WTC11 (cell line): ENCODE measurements at regions not wholly inside any gene's neighbourhood (a gene's known extent, or its start where the extent isn't known, plus 50 kb on each side); places are given as distances from the start of the nearest gene placed in this dataset.
"Not testable (repeated sequence)": the region's sequence is repeated elsewhere in the genome, so short reads cannot be mapped to it uniquely, and the experiment has no call there.

Source experiments
- ATAC-seq: fragments of 200-7000 bp; cut with Tn5 transposase; 2 replicates; pipeline ENCODE4 v1.10.0; 2021; ENCODE audit warnings: mild to moderate bottlenecking, moderate library complexity
- CTCF ChIA-PET: fragments of 300-600 bp; sonication (Branson Sonifier 250); formaldehyde crosslinking; loops from one replicate; lab custom pipeline; 2021; ENCODE audit warnings: antibody characterized with exemption; lab: Charles Lee
- POLR2A ChIA-PET: fragments of 350-600 bp; sonication (Branson Sonifier 250); formaldehyde crosslinking; loops from one replicate; lab custom pipeline; 2021; ENCODE audit warnings: antibody characterized with exemption; lab: Charles Lee
- DNase-seq: peaks from one replicate; pipeline ENCODE4 v3.0.0; 2021; ENCODE audit warnings: low spot score
- H3K27ac Mint-ChIP-seq: 2 replicates; pipeline ENCODE4 v1.8.0; 2021; ENCODE audit warnings: mixed read lengths
- H3K27me3 Mint-ChIP-seq: 2 replicates; pipeline ENCODE4 v1.8.0; 2021; ENCODE audit warnings: low read depth, mild to moderate bottlenecking, moderate library complexity, mixed read lengths
- H3K36me3 Mint-ChIP-seq: 2 replicates; pipeline ENCODE4 v1.8.0; 2021; ENCODE audit warnings: mixed read lengths
- H3K4me1 Mint-ChIP-seq: 2 replicates; pipeline ENCODE4 v1.8.0; 2022; ENCODE audit warnings: mixed read lengths
- H3K4me3 Mint-ChIP-seq: 2 replicates; pipeline ENCODE4 v1.8.0; 2021; ENCODE audit warnings: mild to moderate bottlenecking, moderate library complexity, mixed read lengths
- H3K9me3 Mint-ChIP-seq: 2 replicates; pipeline ENCODE4 v1.8.0; 2021; ENCODE audit warnings: mixed read lengths
- EMX1 ChIP-seq: fragments of 250-450 bp; sonication (Bioruptor Pico); IDR thresholded peaks from 2 replicates; pipeline ENCODE4 v1.8.0; 2021; ENCODE audit warnings: mild to moderate bottlenecking
- GABPB1 ChIP-seq: sonication (generic); formaldehyde crosslinking; IDR thresholded peaks from 2 replicates; pipeline ENCODE4 v1.8.1; 2023; ENCODE audit warnings: mild to moderate bottlenecking, missing genetic modification reagents
- GRHL2 ChIP-seq: fragments of 250-450 bp; sonication (Bioruptor Pico); IDR thresholded peaks from 2 replicates; pipeline ENCODE4 v1.8.0; 2022; ENCODE audit warnings: mild to moderate bottlenecking, moderate library complexity; ENCODE audit not compliant: insufficient replicate concordance, severe bottlenecking
- JUN ChIP-seq: sonication (generic); formaldehyde crosslinking; IDR thresholded peaks from 2 replicates; pipeline ENCODE4 v1.8.0; 2023; ENCODE audit warnings: mild to moderate bottlenecking, missing genetic modification reagents
- KAT7 ChIP-seq: sonication (generic); formaldehyde crosslinking; IDR thresholded peaks from 2 replicates; pipeline ENCODE4 v1.8.1; 2023; ENCODE audit warnings: missing genetic modification reagents, mild to moderate bottlenecking, borderline replicate concordance
- MLX ChIP-seq: sonication (generic); formaldehyde crosslinking; IDR thresholded peaks from 2 replicates; pipeline ENCODE4 v1.8.1; 2023; ENCODE audit warnings: mild to moderate bottlenecking, missing genetic modification reagents, moderate library complexity
- NFYB ChIP-seq: sonication (generic); formaldehyde crosslinking; conservative IDR thresholded peaks from 2 replicates; pipeline ENCODE4 v1.8.0; 2022; ENCODE audit warnings: low read depth, missing genetic modification reagents
- NR3C1 ChIP-seq: sonication (generic); formaldehyde crosslinking; conservative IDR thresholded peaks from 2 replicates; pipeline ENCODE4 v1.8.1; 2023; ENCODE audit warnings: low read depth, mild to moderate bottlenecking, missing genetic modification reagents
- PRRX2 ChIP-seq: fragments of 250-450 bp; sonication (Bioruptor Pico); IDR thresholded peaks from 2 replicates; pipeline ENCODE4 v1.8.0; 2021; ENCODE audit warnings: mild to moderate bottlenecking
- RORB ChIP-seq: fragments of 250-450 bp; sonication (Bioruptor Pico); IDR thresholded peaks from 2 replicates; pipeline ENCODE4 v1.9.0; 2021; ENCODE audit warnings: mild to moderate bottlenecking
- STAT6 ChIP-seq: sonication (generic); formaldehyde crosslinking; conservative IDR thresholded peaks from 2 replicates; pipeline ENCODE4 v1.8.1; 2023; ENCODE audit warnings: mild to moderate bottlenecking, low read depth, missing genetic modification reagents, moderate library complexity
- TP53 ChIP-seq: sonication (generic); formaldehyde crosslinking; IDR thresholded peaks from 2 replicates; pipeline ENCODE4 v1.8.1; 2023; ENCODE audit warnings: mild to moderate bottlenecking, missing genetic modification reagents
- ZBTB21 ChIP-seq: sonication (generic); formaldehyde crosslinking; IDR thresholded peaks from 2 replicates; pipeline ENCODE4 v1.8.1; 2023; ENCODE audit warnings: mild to moderate bottlenecking, missing genetic modification reagents, borderline replicate concordance
- ZNF219 ChIP-seq: sonication (generic); formaldehyde crosslinking; IDR thresholded peaks from 2 replicates; pipeline ENCODE4 v1.8.0; 2023; ENCODE audit warnings: missing genetic modification reagents, mild to moderate bottlenecking, borderline replicate concordance
- ZNF396 ChIP-seq: fragments of 250-450 bp; sonication (Bioruptor Pico); IDR thresholded peaks from 2 replicates; pipeline ENCODE4 v1.8.0; 2021; ENCODE audit warnings: mild to moderate bottlenecking, moderate library complexity, borderline replicate concordance
- ZNF425 ChIP-seq: fragments of 250-450 bp; sonication (Bioruptor Pico); conservative IDR thresholded peaks from 2 replicates; pipeline ENCODE4 v1.9.0; 2021; ENCODE audit warnings: mild to moderate bottlenecking
- TF ChIP-seq, protein P1 (sequence below): fragments of 200-600 bp; IDR thresholded peaks from 2 replicates; pipeline ENCODE4 v1.8.0; 2022; ENCODE audit warnings: antibody characterized with exemption
- TF ChIP-seq, protein P2 (sequence below): sonication (generic); formaldehyde crosslinking; IDR thresholded peaks from 2 replicates; pipeline ENCODE4 v1.8.0; 2023; ENCODE audit warnings: missing genetic modification reagents
- TF ChIP-seq, protein P3 (sequence below): fragments of 250-450 bp; sonication (Bioruptor Pico); IDR thresholded peaks from 2 replicates; pipeline ENCODE4 v1.9.0; 2021; ENCODE audit warnings: mild to moderate bottlenecking

GRCh38 chrX:40388441-40388840 lies 192.3 kb upstream of the ATP6AP2 start (continued):
- no peak for TF ChIP-seq MLX (CRISPR knock-in tag)

GRCh38 chrX:40387869-40388268 lies 192.9 kb upstream of the ATP6AP2 start:
- H3K4me1 Mint-ChIP-seq, CTCF ChIA-PET, POLR2A ChIA-PET, H3K27ac Mint-ChIP-seq, H3K27me3 Mint-ChIP-seq, H3K9me3 Mint-ChIP-seq, ATAC-seq, H3K4me3 Mint-ChIP-seq, DNase-seq, H3K36me3 Mint-ChIP-seq: not testable (repeated sequence)

DNA sequence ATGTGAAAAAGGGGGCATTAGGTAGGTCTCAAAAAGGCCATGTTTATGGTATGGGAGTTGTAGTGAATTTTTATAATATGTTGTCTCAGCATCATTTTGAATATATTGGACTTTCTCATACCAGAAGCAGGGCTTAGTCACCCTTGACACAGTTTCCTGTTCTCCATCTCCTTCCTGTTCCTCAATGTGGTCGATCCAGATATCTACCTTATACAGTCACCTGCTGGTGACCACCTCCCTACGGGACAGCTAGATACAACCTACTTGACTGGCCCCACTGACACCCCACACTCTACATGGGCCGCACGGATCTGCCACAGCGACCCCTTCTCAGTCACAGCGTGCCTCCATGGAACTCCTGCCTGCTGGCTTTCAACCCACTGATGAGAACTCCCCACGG lies 193.5 kb upstream of the ATP6AP2 start:
- POLR2A ChIA-PET, H3K4me1 Mint-ChIP-seq, DNase-seq, ATAC-seq, H3K27me3 Mint-ChIP-seq, H3K4me3 Mint-ChIP-seq, H3K27ac Mint-ChIP-seq, CTCF ChIA-PET, H3K36me3 Mint-ChIP-seq, H3K9me3 Mint-ChIP-seq: not testable (repeated sequence)

- Mint-ChIP-seq H3K9me3 (no peaks in the 10 kb centered on the region), H3K36me3 (no peaks in the 10 kb centered on the region), H3K4me1 (0 out of 2 replicates have a peak, but pooled peaks cover 2% of the 10 kb centered on the region), H3K27ac (no peak overlapping the region), H3K4me3 (no peak overlapping the region), H3K27me3 (no peaks in the 10 kb centered on the region)
- CTCF ChIA-PET, result no interaction called here
- ATAC-seq, result no peak
- POLR2A ChIA-PET, result no interaction called here
- TF ChIP-seq ZNF425 (CRISPR knock-in tag), result no peak
- TF ChIP-seq ZBTB21, result no peak
- no peak for TF ChIP-seq NFYB (CRISPR knock-in tag)
- no peak for TF ChIP-seq GABPB1 (CRISPR knock-in tag)
- no peak for TF ChIP-seq NR3C1
- TF ChIP-seq RORB (CRISPR knock-in tag), result no peak
- TF ChIP-seq, protein P1, sequence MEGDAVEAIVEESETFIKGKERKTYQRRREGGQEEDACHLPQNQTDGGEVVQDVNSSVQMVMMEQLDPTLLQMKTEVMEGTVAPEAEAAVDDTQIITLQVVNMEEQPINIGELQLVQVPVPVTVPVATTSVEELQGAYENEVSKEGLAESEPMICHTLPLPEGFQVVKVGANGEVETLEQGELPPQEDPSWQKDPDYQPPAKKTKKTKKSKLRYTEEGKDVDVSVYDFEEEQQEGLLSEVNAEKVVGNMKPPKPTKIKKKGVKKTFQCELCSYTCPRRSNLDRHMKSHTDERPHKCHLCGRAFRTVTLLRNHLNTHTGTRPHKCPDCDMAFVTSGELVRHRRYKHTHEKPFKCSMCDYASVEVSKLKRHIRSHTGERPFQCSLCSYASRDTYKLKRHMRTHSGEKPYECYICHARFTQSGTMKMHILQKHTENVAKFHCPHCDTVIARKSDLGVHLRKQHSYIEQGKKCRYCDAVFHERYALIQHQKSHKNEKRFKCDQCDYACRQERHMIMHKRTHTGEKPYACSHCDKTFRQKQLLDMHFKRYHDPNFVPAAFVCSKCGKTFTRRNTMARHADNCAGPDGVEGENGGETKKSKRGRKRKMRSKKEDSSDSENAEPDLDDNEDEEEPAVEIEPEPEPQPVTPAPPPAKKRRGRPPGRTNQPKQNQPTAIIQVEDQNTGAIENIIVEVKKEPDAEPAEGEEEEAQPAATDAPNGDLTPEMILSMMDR, result no peak
- no peak for DNase-seq
These were observed 195.1 kb upstream of the ATP6AP2 start for GRCh38 chrX:40385682-40386081.

DNA sequence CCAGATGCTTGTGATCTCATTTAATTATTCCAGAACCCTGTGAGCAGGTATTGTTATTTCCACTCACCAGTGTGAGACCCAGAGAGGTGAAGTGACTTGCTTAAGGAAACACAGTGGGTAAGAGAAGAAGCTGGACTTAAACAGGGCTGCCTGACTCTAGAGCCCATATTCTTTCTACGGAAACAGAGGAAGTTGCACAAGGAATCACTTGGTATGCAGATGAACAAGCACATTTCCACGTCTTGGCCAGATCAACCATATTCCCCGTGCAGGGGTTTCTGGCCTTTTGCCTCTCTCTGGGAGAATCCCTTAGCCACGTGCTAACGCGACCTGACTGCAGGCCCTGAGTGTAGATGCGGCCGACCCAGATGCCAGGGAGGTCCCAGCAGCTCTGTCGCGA lies 195.5 kb upstream of the ATP6AP2 start:
- no peak overlapping the region for H3K4me3 Mint-ChIP-seq
- TF ChIP-seq ZNF396 (CRISPR knock-in tag), result no peak
- TF ChIP-seq, protein P2, sequence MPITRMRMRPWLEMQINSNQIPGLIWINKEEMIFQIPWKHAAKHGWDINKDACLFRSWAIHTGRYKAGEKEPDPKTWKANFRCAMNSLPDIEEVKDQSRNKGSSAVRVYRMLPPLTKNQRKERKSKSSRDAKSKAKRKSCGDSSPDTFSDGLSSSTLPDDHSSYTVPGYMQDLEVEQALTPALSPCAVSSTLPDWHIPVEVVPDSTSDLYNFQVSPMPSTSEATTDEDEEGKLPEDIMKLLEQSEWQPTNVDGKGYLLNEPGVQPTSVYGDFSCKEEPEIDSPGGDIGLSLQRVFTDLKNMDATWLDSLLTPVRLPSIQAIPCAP (CRISPR knock-in tag), result no peak
- TF ChIP-seq ZNF219 (CRISPR knock-in tag), result no peak
- no peak for TF ChIP-seq TP53
- no peak for TF ChIP-seq GRHL2 (CRISPR knock-in tag)
- no peak for TF ChIP-seq PRRX2 (CRISPR knock-in tag)
- TF ChIP-seq MLX (CRISPR knock-in tag), result no peak
- no peak for TF ChIP-seq STAT6 (CRISPR knock-in tag)
- TF ChIP-seq, protein P3, sequence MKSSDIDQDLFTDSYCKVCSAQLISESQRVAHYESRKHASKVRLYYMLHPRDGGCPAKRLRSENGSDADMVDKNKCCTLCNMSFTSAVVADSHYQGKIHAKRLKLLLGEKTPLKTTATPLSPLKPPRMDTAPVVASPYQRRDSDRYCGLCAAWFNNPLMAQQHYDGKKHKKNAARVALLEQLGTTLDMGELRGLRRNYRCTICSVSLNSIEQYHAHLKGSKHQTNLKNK (CRISPR knock-in tag), result no peak
- TF ChIP-seq JUN (CRISPR knock-in tag), result no peak
- TF ChIP-seq EMX1, result no peak
- no peak for TF ChIP-seq KAT7 (CRISPR knock-in tag)
- ChIA-PET POLR2A (no interaction called here), CTCF (no interaction called here)
- H3K27ac Mint-ChIP-seq, result no peak overlapping the region
- H3K27me3 Mint-ChIP-seq, result no peaks in the 10 kb centered on the region
- H3K4me1 Mint-ChIP-seq, result peaks cover 2% of the 10 kb centered on the region; the same call in 1 of the 2 replicates
- no peaks in the 10 kb centered on the region for H3K36me3 Mint-ChIP-seq
- no peak for ATAC-seq
- no peaks in the 10 kb centered on the region for H3K9me3 Mint-ChIP-seq
- no peak for DNase-seq
